ENCODE measurements at regions not wholly inside any gene's neighbourhood (a gene's known extent, or its start where the extent isn't known, plus 50 kb on each side); places are given as distances from the start of the nearest gene placed in this dataset.
"Not testable (repeated sequence)": the region's sequence is repeated elsewhere in the genome, so short reads cannot be mapped to it uniquely, and the experiment has no call there.

GRCh38 chr10:46796351-46796750 is 114.9 kb upstream of the PTPN20 start:
- DNase-seq (ENCODE audit: low spot score); FAIRE-seq: not testable (repeated sequence)

- not testable (repeated sequence) for FAIRE-seq
Observed at GRCh38 chr10:46802010-46802409, 109.2 kb upstream of the PTPN20 start.

GRCh38 chr10:46803082-46803481 is 108.1 kb upstream of the PTPN20 start:
- not testable (repeated sequence) for FAIRE-seq; DNase-seq (ENCODE audit: low spot score)

More at GRCh38 chr10:46802010-46802409, 109.2 kb upstream of the PTPN20 start:
- DNase-seq (ENCODE audit: low spot score): not testable (repeated sequence)

- DNase-seq (ENCODE audit: low spot score); FAIRE-seq: not testable (repeated sequence)
Observed at GRCh38 chr10:46810222-46810621, 101.0 kb upstream of the PTPN20 start.

- DNase-seq (ENCODE audit: low spot score); FAIRE-seq: not testable (repeated sequence)
Observed at GRCh38 chr10:46816126-46816525, 95.1 kb upstream of the PTPN20 start.

- FAIRE-seq; DNase-seq (ENCODE audit: low spot score): not testable (repeated sequence)
Observed at GRCh38 chr10:46840393-46841050, 70.7 kb upstream of the PTPN20 start.

- not testable (repeated sequence) for FAIRE-seq; DNase-seq (ENCODE audit: low spot score)
Observed at GRCh38 chr10:46841051-46841593, 70.1 kb upstream of the PTPN20 start.

- FAIRE-seq; DNase-seq (ENCODE audit: low spot score): not testable (repeated sequence)
Observed at GRCh38 chr10:46845194-46845593, 66.0 kb upstream of the PTPN20 start.

- DNase-seq (ENCODE audit: low spot score); FAIRE-seq: not testable (repeated sequence)
Observed at GRCh38 chr10:46845640-46846039, 65.6 kb upstream of the PTPN20 start.

- not testable (repeated sequence) for FAIRE-seq
Observed at GRCh38 chr10:46860753-46861152, 50.5 kb upstream of the PTPN20 start.

More at GRCh38 chr10:46860753-46861152, 50.5 kb upstream of the PTPN20 start:
- DNase-seq (ENCODE audit: low spot score): not testable (repeated sequence)
